Muscle of leg (tissue), 3 donors: ENCODE measurements at regions not wholly inside any gene's neighbourhood (a gene's known extent, or its start where the extent isn't known, plus 50 kb on each side); places are given as distances from the start of the nearest gene placed in this dataset.
A peak's percentile ranks its signal among the peaks of the same experiment; 100 is the strongest.

ENCODE experiments used
- DNase-seq: peaks from one replicate; pipeline ENCODE4 v3.0.0; 2013
- H3K27ac ChIP-seq: one replicate; pipeline ENCODE4 v1.5.1; 2013; ENCODE audit warnings: mild to moderate bottlenecking, low read length, control low read depth
- H3K27me3 ChIP-seq: one replicate; pipeline ENCODE4 v1.6.1; 2013; ENCODE audit warnings: low read length; ENCODE audit not compliant: control insufficient read depth, insufficient read depth
- H3K36me3 ChIP-seq: one replicate; pipeline ENCODE4 v1.6.1; 2013; ENCODE audit warnings: low read length; ENCODE audit not compliant: control insufficient read depth, insufficient read depth
- H3K4me1 ChIP-seq: one replicate; pipeline ENCODE4 v1.6.1; 2013; ENCODE audit warnings: low read length; ENCODE audit not compliant: control insufficient read depth, insufficient read depth
- H3K4me3 ChIP-seq: one replicate; pipeline ENCODE4 v1.5.1; 2013; ENCODE audit warnings: low read length, control low read depth
- H3K9me3 ChIP-seq: replicated peaks from 2 replicates; pipeline ENCODE4 v1.6.1; 2013; ENCODE audit warnings: low read depth, low read length; ENCODE audit not compliant: control insufficient read depth
- WGBS: methylation state at CpG from one replicate; pipeline ENCODE4 v1.1.5; 2013; ENCODE audit warnings: missing lambda C conversion rate; ENCODE audit not compliant: insufficient coverage; 5-methylcytosine and 5-hydroxymethylcytosine counted together

DNA sequence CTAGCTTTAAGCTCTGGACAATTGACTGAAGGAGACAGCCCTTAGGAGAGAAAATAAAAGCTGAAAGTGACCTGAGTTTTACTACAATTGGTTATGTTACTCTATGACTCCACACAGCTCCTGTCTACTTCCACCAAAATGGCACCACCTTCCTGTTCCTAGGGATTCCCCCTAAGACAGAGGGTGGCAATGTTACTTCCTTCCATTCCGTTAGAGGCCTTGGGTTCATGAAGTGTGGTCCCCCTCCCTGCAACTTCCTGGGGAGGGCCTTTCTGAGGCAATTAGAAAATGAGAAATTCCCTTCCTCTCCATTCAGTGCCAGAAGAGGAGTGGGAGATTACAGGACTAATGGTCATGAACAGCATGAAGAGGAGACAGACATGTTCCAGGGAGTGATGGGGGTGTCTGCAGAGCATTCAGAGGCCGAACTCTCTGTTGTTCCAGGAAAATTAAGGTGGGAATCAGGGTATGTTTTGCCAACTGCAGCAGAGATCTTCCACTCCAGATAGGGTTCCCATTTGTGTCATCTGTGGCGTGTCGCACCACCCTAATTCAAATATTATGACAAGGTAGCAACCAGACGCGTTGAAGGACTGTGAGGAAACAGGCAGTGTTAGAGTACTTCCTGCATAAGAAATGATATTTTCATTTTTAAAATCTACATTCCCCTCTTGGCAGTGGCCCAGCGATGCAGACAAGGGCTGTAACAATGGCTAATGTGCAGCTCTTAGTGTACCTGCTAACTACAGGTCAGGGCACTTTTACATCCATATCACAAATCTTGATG is 53.1 kb upstream of the TRIM67 start:
- no peaks in the 10 kb centered on the region for H3K9me3 ChIP-seq
- 25% methylated on average over 1 of the region's 7 CpGs for WGBS
- no peaks in the 10 kb centered on the region for H3K36me3 ChIP-seq
- no peaks in the 10 kb centered on the region for H3K27me3 ChIP-seq
- no peak overlapping the region for H3K4me3 ChIP-seq
- DNase-seq = no peak
- no peak overlapping the region for H3K27ac ChIP-seq
- H3K4me1 ChIP-seq = peaks cover 12% of the 10 kb centered on the region

DNA sequence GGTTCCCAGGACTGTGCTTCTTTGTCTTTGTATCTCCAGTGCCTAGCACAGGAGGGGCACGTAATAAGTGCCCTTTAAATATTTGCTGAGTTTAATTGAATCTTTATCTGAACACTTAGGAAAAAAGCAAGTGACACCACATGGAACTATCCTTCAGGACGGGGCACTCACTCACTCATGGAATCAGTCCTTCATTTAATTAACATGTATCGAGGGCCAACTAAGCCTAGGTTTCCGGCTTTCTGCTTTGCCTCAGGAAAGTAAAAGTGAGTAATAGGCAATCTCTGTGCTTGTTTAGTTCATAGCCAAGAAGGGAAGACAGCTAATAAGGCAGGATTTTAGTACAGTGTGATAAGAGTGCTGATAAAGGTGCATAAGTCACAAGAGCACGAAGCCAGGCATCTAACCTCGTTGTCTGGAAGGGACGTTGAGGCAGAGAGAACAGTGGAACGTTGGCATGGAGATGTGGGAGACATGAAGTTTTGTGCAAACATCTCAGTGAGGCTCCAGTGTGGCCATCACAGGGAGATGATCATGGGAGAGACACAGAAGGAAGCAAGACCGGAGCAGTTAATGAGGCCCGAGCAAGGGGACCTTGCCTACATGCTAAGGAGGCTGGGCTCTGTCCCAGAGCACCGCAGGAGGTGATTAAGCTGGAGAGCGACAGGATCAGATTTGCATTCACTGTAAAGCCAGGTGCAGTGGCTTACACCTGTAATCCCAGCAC is 54.1 kb upstream of the TRIM67 start:
- no peak overlapping the region for H3K27ac ChIP-seq
- peaks cover 12% of the 10 kb centered on the region for H3K4me1 ChIP-seq
- no peaks in the 10 kb centered on the region for H3K27me3 ChIP-seq
- H3K9me3 ChIP-seq = no peaks in the 10 kb centered on the region
- 62% methylated on average over 8 of the region's 12 CpGs for WGBS
- H3K4me3 ChIP-seq = no peak overlapping the region
- H3K36me3 ChIP-seq = no peaks in the 10 kb centered on the region
- no peak for DNase-seq

DNA sequence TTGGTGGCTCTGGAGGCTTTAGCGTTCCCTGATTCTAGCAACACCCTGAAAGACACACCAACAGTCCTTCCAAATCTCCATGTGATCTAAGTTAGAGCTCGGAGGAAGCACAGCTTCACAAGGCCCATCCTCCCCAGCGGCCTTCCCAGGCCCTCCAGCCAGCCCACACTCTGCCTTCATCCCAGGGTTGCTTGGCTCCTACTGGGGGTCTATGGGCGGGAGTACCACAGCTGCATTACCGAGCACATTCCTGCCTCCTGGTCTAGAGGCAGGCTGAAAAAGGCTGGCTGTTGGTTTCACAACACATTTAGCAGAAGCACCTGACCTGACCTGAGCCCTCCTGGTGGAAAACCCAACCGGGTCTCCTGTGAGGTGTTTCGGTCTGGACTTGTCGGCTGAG is 54.7 kb upstream of the TRIM67 start:
- Histone ChIP-seq H3K27me3 (no peaks in the 10 kb centered on the region), H3K36me3 (no peaks in the 10 kb centered on the region), H3K4me1 (peaks cover 12% of the 10 kb centered on the region), H3K4me3 (no peak overlapping the region), H3K27ac (no peak overlapping the region), H3K9me3 (no peaks in the 10 kb centered on the region)
- 69% methylated on average over 7 of the region's 8 CpGs for WGBS
- no peak for DNase-seq

DNA sequence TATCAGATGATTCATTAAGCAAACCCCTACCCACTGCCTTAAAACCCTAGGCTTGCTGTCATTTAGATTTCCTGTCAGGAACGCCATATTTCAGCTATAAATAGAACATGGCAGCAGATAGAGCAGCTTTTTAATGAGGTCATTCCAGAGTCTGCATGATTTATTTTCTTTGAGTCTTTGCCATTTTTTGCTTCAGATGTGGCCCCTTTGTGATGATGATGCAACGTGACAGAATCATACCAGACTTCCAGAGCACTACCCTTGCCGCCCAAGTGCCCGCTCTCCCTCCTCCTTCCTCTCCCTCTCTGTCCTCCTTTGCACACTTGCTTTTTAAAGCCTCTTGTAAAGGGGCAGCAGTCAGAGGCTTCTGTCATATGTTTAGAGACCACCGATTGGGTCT is 55.5 kb upstream of the TRIM67 start:
- 42% methylated on average over 4 of the region's 5 CpGs for WGBS
- no peaks in the 10 kb centered on the region for H3K27me3 ChIP-seq
- peak; percentile 31 for DNase-seq
- no peaks in the 10 kb centered on the region for H3K36me3 ChIP-seq
- H3K4me3 ChIP-seq = no peak overlapping the region
- no peaks in the 10 kb centered on the region for H3K9me3 ChIP-seq
- no peak overlapping the region for H3K27ac ChIP-seq
- peaks cover 12% of the 10 kb centered on the region for H3K4me1 ChIP-seq

DNA sequence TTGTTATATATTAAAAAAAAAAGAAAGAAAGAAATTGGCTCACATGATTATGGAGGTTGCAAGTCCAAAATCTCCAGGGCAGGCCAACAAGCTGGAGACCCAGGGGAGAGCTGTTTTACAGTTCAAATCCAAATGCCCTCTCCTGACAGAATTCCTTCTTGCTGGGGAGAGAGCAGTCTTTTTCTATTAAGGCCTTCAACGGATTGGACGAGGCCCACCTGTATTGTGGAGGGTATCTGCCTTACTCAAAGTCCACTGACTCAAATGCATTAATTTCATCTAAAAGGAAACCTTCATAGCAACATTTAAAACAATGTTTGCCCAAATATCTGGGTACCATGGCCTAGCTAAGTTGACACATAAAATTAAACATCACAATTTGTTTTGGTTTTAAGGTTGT is 56.9 kb upstream of the TRIM67 start:
- no peak for DNase-seq
- WGBS = no CpG with 5 or more reads among the region's 2 CpGs

DNA sequence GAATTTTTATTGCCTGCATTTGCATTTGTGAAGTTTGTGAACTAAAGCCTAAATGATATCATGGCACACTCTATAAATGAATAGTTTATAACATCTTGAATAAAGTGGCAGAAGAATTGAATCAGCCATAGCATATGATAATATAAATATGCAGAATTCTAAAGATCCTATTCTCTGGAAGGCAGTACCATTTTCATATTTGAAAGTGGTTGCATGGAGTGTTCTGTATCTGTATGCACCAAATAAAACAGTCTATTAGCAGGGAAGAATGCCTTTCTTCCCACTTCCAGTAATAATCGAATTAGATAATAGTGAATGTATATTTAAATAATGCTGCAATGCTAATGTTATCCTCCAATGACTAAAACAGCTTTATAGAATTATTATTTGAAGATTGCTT is 57.9 kb upstream of the TRIM67 start:
- peaks cover 17% of the 10 kb centered on the region for H3K4me1 ChIP-seq
- no peaks in the 10 kb centered on the region for H3K36me3 ChIP-seq
- no peaks in the 10 kb centered on the region for H3K9me3 ChIP-seq
- H3K27ac ChIP-seq = no peak overlapping the region
- DNase-seq = no peak
- no CpG with 5 or more reads among the region's 1 CpG for WGBS
- H3K4me3 ChIP-seq = no peak overlapping the region
- H3K27me3 ChIP-seq = no peaks in the 10 kb centered on the region

More for the DNA sequence above, 56.9 kb upstream of the TRIM67 start:
- H3K27me3 ChIP-seq = no peaks in the 10 kb centered on the region
- H3K9me3 ChIP-seq = no peaks in the 10 kb centered on the region
- H3K4me1 ChIP-seq = peaks cover 17% of the 10 kb centered on the region
- H3K36me3 ChIP-seq = no peaks in the 10 kb centered on the region
- H3K27ac ChIP-seq = no peak overlapping the region
- no peak overlapping the region for H3K4me3 ChIP-seq

DNA sequence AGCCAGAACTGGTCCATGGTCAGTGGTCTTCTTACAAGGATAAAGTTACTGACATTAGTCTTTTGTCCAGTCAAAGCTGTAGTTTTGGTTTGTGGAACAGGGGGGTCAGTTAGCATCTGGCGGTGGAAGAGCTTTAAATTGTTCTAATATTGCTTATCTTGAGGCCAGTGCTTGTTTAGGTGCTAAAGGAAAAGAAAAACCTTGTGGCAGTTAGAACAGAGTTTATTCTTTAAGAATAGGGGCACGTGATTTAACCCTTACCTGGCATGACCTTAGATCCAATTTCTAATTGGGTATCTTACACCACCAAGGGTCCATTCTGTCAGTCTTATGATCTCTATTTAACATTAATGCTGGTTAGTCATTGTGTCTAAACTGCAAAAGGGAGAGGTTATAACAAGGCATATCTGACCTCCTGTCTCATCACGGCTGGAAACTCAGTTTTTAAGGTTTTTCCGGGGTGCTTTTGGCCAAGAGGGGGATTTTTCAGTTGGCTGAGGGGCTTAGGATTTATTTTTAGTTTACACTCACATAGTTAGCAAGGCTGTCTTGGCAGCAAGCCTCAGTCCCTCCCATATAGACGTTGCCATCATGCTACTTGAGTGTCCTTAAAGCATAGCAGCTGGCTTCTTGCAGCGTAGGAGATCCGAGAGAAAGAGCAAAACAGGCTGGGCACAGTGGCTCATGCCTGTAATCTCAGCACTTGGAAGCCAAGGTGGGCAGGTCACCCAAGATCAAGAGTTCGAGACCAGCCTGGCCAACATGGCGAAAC is 60.1 kb upstream of the FAM89A start:
- no peak overlapping the region for H3K4me3 ChIP-seq
- no peaks in the 10 kb centered on the region for H3K36me3 ChIP-seq
- peaks cover 4% of the 10 kb centered on the region for H3K4me1 ChIP-seq
- DNase-seq = peak; percentile 60
- H3K9me3 ChIP-seq = no peaks in the 10 kb centered on the region
- no peak overlapping the region for H3K27ac ChIP-seq
- WGBS = 31% methylated on average over 3 of the region's 9 CpGs
- H3K27me3 ChIP-seq = no peaks in the 10 kb centered on the region

DNA sequence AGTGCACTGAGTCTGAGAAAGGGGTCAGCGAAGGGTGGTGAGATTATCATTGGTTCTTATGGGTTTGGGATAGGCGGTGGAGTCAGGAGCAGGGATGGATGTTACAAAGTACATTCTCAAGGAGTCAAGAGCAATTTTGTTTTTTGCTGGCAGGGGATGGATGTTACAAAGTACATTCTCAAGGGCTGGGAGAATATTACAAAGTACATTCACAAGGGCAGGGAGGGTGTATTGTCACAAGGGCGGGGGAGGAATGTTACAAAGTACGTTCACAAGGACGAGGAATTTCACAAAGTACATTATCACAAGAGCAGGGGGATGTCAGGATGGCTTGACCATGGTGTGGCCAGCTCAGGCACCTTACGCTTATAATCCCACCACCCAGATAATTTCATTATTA is 59.3 kb upstream of the FAM89A start:
- WGBS = 92% methylated on average over 2 of the region's 6 CpGs
- Histone ChIP-seq H3K4me1 (peaks cover 4% of the 10 kb centered on the region), H3K4me3 (no peak overlapping the region), H3K27ac (no peak overlapping the region), H3K36me3 (no peaks in the 10 kb centered on the region), H3K27me3 (no peaks in the 10 kb centered on the region), H3K9me3 (no peaks in the 10 kb centered on the region)
- DNase-seq = no peak

DNA sequence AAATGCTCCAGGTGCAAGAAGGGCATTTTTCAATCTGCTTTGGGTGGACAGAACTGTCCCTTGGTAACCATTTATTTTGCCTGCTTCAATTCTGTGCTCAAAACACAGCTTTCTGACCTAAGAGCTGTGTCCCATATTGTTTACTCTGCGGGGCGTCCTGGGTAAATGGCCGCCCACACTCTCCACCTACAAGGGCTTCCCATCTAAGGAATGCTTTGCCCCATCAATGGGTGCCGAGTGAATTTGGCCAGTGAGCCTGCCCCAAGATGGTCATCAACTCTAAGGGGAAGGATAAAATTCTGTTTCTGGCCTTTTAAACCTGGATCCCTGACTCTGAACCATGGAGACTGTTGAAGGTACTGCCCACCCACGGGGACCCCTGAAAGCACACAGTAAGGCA is 55.5 kb upstream of the FAM89A start:
- WGBS = 72% methylated on average over 2 of the region's 5 CpGs
- H3K27me3 ChIP-seq = no peaks in the 10 kb centered on the region
- H3K36me3 ChIP-seq = no peaks in the 10 kb centered on the region
- H3K9me3 ChIP-seq = no peaks in the 10 kb centered on the region
- no peak overlapping the region for H3K27ac ChIP-seq
- no peak overlapping the region for H3K4me3 ChIP-seq
- no peak for DNase-seq
- H3K4me1 ChIP-seq = peaks cover 18% of the 10 kb centered on the region

DNA sequence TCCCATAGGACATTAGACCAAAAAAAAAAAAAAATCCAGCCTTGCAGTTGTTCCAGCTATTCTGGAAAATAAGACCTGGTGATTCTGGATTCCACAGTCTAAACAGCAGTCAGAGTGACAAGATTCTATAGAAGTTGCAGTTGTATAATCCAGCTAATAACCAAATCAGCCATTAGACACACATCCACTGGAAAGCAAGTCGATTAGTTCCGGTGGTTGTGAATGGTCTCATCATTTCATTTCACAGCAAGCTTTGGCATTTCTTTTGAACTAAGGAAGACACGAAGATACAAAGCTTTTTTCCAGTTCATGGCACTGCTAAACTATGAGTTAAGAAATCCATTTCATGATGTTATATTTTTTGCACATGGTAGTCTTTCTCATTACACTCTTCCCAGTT is 54.4 kb upstream of the FAM89A start:
- no CpG with 5 or more reads among the region's 3 CpGs for WGBS
- H3K27ac ChIP-seq = no peak overlapping the region
- peak; percentile 22 for DNase-seq

More for the DNA sequence above, 54.4 kb upstream of the FAM89A start:
- no peak overlapping the region for H3K4me3 ChIP-seq
- H3K9me3 ChIP-seq = no peaks in the 10 kb centered on the region
- peaks cover 14% of the 10 kb centered on the region for H3K4me1 ChIP-seq
- no peaks in the 10 kb centered on the region for H3K36me3 ChIP-seq
- H3K27me3 ChIP-seq = no peaks in the 10 kb centered on the region
